GM08714 (cell line): ENCODE measurements at regions not wholly inside any gene's neighbourhood (a gene's known extent, or its start where the extent isn't known, plus 50 kb on each side); places are given as distances from the start of the nearest gene placed in this dataset.

Source experiments
- H3K4me3 ChIP-seq: fragments of 200-500 bp; sonication (Bioruptor generic); 2 replicates; pipeline ENCODE4 v1.5.1; 2014; ENCODE audit warnings: mild to moderate bottlenecking, low read length, inconsistent platforms
- ZNF274 ChIP-seq: IDR thresholded peaks from 2 replicates; pipeline ENCODE4 v1.6.1; 2012; ENCODE audit warnings: mild to moderate bottlenecking, low read depth, low read length

DNA sequence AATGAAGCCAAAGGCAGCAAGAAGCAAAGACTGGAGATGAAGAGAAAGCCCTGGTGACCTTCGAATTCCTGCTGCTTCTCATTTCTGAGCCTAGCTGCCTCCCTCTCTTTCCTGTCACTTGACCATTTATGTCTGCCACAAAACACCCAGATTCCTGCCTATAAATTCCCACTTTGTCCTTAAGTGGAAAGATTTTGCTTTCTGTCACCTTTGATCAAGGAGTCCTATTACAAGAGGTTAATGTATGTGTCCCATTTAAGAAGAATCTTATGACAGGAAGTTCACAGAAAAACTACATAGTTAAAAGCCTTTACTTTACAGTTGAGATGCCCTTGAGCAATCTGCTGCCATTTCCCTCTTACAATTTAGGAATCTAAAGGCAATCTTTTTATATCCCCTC, 155.7 kb downstream of the GALC start:
- H3K4me3 ChIP-seq, result no peak overlapping the region
- TF ChIP-seq ZNF274, result no peak

DNA sequence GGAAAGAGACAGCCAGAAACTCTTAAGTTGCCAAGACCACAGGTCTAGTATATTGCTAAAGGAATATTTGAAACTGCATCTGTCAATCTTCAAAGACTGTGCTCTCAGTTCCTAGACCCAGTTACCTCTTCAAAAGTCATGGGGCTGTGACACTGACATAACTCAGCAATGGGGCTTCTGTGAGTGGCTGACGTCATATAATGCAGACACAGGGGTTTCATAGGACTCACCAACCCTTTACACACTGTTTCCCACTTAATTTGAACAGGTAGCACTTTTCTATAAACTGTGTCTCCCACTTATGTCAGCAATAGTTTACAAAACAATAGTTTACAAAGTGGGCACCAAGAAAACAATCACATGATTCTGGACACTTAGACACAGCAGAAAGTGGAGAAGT, 158.4 kb downstream of the GALC start:
- TF ChIP-seq ZNF274, result no peak
- no peak overlapping the region for H3K4me3 ChIP-seq

DNA sequence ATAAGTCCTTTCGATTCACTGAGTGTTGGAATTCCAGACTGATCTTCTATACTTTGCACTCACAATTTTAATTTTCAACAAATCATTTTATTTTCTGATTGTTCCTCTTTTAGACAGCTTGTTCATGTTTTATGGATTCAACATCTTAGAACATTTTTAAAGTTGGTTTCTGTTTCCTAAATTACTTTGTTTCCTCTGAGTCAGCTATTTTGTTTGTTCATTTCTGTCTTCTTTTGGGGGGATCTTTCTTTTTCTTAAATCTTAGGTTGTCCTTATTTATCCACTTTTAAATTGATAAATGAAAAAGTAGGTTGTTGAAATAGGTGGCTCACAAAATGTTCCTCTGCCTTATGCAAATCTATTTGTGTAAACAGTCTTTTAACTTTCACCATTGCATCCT, 160.0 kb downstream of the GALC start:
- no peak for TF ChIP-seq ZNF274

DNA sequence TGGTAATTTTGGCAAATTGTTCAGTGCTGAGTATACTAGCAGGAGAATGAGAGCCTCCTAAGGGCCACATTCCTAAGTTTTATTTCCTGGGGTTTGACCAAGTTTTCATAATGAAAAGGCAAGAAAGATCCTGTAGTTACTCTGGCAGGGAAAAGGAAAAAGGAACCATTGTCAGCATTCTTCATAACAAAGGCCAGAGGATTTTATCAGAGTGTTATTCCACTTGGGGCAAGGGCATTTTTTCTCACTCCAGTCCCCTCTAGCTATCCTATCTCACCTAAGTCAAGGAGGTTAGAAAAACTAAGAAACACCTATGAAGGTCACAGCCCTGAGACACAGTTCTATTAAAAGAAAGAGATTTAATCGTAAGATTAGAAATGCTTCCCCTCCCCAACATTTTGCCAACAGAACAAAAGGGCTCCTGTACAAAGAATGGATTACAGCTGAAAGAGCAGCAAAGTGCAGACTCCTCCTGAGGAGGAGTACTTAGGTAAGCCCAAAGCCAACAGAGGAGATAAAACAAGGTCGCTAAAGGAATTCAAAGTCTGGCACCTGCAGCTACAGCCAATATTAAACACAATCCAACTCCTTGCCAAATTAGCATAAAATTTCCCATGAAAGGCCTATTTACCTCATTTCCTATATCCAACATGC, 162.4 kb downstream of the GALC start:
- TF ChIP-seq ZNF274, result no peak
- H3K4me3 ChIP-seq, result no peak overlapping the region

More for the DNA sequence above, 160.0 kb downstream of the GALC start:
- H3K4me3 ChIP-seq, result no peak overlapping the region

DNA sequence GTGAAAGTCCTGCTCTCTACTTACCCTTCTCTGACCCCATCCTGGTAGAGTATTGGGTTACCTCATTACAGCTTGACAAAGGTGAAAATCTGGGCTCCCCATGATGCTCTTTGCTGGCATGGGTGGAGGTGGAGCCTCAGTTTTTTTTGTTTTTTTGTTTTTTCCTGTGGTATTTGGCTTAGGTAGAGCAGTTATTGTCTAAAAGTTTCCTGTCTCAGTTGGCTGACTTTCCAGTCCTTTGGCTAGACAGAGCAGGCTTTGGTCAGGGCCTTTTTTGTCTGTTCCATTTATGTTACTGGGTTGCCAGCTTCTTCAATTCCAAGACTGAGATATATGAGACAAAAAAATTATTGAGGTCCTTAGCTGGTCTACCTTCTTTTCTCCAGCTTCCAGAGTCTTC, 163.4 kb downstream of the GALC start:
- H3K4me3 ChIP-seq, result no peak overlapping the region
- TF ChIP-seq ZNF274, result no peak

DNA sequence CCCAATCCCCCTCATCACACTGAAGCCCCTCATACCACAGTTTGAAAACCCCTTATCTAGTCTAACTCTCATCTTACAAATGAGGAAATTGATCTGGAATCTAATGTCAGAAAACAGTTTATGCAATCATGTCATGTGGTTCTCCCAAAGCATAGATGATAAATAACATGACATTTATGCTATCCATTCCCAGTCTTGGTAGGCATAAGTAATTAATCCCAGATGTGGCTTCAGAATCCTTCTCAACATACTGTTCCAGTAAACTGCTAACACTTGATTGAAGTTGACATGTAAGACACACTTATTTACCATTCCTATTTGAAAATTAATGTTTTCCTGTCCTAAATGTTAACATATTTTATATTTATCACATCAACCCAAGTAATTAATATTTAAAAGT, 168.7 kb downstream of the GALC start:
- TF ChIP-seq ZNF274, result no peak
- no peak overlapping the region for H3K4me3 ChIP-seq

DNA sequence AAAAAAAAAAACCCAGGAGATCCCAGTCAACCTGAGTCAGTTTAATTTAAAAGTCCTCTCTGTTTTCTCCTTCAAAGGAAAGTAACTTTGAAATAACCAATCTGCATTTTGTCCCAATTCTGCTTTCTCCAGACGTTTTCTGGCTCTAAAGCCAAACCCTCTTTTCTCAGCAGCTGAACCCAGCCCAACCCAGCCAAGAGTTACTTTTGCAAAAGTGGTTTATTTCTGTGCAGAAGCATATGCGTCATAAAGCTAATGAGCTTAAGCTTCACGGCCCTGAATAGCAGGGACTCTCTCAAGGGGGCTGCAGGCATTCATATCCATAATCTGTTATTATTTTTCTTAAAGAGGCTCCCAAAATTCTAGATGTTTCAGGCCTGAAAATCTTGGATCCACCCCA, 176.6 kb downstream of the GALC start:
- no peak for TF ChIP-seq ZNF274
- H3K4me3 ChIP-seq, result no peak overlapping the region

DNA sequence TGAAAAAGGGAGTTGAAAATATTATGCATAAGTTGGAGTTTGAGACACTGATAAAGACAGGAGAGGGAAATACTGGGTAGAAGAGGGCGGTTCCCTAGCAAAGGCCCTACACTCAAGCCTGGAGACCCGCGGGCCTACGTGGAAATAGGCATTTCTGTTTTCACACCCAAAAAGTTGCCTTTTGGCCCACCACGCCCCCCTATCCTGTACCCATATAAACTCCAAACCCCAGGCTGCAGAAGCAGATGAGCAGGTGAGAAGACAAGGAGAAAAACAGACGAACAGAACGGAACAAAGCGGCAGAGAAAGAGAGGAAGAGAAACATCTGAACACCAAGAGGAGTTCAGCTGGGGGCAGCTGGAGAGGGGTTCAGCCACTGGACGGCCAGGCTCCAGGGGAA, 177.9 kb downstream of the GALC start:
- TF ChIP-seq ZNF274, result no peak
- no peak overlapping the region for H3K4me3 ChIP-seq

DNA sequence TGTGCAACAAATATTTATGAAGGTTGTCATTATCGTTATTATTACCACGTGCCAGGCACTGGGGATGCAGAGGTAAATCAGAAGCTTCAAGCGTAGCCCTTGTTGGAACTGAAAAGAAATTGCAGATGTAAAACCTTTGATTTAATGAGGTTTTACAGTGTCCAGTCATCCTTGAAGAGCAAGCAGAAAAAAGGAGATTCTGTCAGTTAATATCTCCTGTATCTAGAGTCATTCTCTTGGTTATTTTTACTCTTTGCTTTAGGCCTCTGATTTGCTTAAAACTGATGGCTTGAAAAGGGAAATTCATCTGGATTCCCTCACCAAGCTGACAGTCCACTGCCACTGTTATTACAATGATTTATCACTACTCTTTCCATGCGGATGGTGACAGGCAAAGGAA, 179.3 kb downstream of the GALC start:
- H3K4me3 ChIP-seq, result no peak overlapping the region
- TF ChIP-seq ZNF274, result no peak

DNA sequence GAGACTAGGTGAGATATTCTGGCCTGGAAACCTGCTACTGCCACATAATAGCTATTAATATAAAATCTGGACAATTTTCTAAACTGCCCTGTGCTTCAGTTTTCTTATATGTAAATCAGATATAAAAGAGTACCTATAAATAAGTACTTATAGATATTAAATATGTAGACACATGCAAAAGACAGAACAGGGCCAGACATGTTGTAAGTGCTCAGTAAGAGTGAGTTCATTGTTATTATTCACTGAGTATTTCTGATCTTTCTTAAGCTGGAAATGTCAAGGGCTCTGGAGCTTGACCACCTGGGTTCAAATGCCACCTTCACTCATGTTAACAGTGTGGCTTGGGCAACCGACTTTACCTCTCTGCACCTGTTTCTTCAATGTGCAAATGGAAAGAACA, 179.8 kb downstream of the GALC start:
- no peak overlapping the region for H3K4me3 ChIP-seq
- TF ChIP-seq ZNF274, result no peak

DNA sequence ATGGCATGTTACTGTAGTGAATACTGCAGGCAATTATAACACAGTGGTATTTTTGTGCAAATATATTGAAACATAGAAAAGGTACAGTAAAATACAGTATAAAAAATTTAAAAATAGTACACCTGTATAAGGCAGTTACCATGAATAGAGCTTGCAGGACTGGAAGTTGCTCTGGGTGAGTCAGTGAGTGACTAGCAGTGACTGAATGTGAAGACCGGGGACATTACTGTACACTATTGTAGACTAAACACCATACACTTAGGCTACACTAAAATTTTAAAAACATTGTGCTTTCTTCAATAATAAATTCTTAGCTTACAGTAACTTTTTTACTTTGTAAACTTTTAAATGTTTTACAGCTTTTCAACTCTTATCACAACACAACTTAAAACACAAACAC, 181.7 kb downstream of the GALC start:
- no peak overlapping the region for H3K4me3 ChIP-seq
- TF ChIP-seq ZNF274, result no peak

DNA sequence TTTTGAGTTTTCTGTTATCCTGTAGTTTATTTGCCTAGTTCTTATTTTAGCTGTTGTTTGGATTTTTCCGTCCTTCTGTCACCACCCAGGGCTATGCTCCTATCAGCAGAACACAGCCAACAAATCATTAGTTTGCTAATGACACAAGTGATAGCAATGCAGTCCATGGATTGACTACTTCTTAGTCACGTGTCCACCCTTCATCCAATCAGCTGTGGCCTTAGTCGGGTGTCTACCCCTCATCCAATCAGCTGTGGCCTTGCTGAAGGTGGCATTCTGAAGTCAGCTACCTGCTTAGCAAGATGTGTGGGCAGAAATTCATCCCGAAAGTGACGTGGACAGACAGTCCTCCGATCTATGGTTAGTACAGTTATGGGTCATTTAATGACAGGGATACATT, 182.3 kb downstream of the GALC start:
- no peak for TF ChIP-seq ZNF274
- no peak overlapping the region for H3K4me3 ChIP-seq

DNA sequence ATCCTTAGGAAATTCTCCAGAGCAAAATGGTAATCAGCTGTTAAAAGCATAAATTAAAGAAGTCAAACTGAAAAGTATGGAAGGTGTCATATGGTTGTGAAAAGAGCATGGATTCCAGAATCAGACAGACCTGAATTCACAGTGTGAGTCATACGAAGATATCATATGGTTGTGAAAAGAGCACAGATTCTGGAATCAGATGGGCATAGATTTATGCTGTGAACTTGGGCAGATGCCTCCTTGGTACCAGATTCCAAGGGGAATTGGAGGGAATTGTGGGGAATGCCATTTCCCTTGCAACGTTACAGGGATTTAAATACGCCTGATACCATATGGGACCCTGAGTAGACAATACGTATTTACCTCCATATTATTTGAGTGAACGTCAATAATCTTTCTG, 183.7 kb downstream of the GALC start:
- TF ChIP-seq ZNF274, result no peak
- no peak overlapping the region for H3K4me3 ChIP-seq

DNA sequence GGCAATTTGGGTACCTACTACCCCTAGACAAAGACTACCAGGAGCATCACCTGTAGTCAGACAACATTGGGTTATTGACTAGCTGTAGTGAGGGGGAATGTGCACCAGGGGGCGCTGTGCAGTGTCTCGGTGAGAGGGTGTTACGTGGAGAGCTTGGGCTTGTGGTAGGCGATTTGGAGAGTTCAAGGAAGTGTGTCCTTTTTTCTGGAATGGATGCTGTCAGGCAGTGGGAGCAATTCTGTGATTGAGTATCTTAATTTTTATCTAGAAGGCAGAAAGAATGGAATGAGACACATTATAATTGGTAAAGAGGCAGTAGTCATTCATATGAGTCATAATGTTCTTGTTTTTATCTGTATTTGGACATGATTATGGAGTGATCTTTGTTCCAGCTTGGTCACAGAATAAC, 187.7 kb downstream of the GALC start:
- H3K4me3 ChIP-seq, result no peak overlapping the region
- TF ChIP-seq ZNF274, result no peak

DNA sequence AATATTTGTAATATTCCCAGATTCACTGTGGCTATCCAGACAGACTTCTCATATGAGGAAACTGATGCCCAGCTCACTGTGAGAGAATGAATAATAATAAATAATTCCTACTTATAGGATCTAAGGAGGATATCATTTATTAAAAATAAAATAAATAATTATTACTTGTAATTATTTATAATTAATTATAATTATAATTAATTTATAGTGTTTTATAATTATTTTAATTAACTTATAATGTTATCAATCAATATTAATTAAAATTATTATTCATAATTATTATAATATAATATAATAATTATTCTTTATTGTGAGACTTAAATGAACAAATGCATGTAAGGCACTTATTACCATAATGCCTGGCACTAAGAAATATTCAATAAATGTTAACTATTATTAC, 192.8 kb downstream of the GALC start:
- no peak for TF ChIP-seq ZNF274
- H3K4me3 ChIP-seq, result no peak overlapping the region

DNA sequence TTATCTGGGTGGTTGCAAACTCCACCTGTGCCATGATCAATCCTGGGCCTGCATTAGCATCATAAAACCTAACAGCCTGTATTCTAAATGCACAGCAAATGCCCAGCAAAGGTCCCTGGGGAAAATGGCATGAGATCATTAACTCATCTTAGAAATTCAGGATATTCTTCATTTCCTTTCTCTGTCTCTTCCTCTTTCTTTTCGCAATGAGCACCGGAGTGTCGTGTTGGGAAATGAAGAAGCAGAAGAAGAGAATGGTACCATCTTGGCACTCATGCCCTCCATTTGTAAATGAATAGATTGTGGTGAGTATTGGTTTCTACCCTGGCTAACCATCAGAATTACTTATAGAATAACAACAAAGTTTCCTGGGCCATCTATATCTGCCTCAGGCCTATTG, 193.6 kb downstream of the GALC start:
- no peak for TF ChIP-seq ZNF274
- H3K4me3 ChIP-seq, result no peak overlapping the region
